ENCODE measurements at regions not wholly inside any gene's neighbourhood (a gene's known extent, or its start where the extent isn't known, plus 50 kb on each side); places are given as distances from the start of the nearest gene placed in this dataset.
A peak's percentile ranks its signal among the peaks of the same experiment; 100 is the strongest.

- CTCF ChIA-PET = no interaction called here
- no peak overlapping the region for H3K4me3 ChIP-seq (ENCODE audit: low read depth, low read length)
- DNase-seq (ENCODE audit: low read depth, low spot score) = no peak
- no peak for TF ChIP-seq CTCF (IDR thresholded peaks at IDR 0.05; ENCODE audit: insufficient read depth, low read length, missing control alignments)
- POLR2A ChIA-PET = no interaction called here
Observed at GRCh38 chr6:97677626-97678025, 394.6 kb upstream of the MMS22L start.

DNA sequence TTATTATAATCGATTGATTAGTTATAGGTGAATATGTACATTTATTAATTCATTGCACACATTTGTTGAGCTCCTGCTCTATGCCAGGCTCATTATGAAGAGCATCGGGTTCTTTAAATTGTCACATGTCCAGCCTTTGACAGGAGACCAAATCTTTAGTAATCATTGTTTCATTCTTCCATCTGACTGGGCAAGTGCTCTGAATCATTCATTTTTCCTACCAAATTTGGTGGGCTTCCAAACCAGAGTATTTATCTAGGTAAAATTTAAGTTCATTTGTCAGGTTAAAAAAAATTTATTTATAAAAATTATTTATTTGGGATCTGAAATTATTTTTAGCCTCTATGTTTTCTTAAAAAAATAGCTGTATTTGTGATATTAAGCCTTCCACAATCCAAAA, 404.9 kb upstream of the MMS22L start:
- no peak overlapping the region for H3K4me3 ChIP-seq (ENCODE audit: low read depth, low read length)
- DNase-seq (ENCODE audit: low read depth, low spot score) = no peak
- no peak for TF ChIP-seq CTCF (IDR thresholded peaks at IDR 0.05; ENCODE audit: insufficient read depth, low read length, missing control alignments)
- ChIA-PET POLR2A (no interaction called here), CTCF (no interaction called here)

DNA sequence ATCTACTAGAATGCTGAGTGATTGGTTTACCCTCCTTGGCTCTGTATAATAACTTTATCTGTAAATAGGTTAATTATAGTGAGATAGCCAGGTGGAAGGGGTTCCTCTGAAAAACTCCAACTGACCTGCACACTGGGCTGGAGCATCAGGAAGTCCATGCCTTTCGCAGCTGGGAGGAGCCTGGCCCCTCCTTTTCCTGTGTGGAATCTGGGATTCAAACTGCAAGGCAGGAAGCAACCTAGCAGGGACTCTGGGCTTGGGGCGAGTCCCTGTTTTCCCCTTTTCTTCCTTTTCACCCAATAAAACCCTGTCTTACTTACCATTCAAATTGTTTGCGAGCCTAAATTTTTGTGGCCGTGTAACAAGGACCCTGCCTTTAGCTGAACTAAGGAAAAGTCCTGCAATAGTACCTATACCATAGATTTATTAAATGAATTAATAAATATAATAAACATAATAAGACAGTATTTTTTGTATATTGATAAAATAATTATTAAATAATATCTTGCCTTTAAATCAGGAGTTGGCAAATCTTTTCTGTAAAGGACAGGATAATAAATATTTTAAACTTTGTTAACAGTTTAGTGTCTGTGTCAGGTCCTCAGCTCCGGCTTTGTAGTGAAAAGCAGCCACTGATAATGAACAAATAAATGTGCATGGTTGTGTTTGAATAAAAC, 406.2 kb upstream of the MMS22L start:
- DNase-seq (ENCODE audit: low read depth, low spot score) = no peak
- no peak for TF ChIP-seq CTCF (IDR thresholded peaks at IDR 0.05; ENCODE audit: insufficient read depth, low read length, missing control alignments)
- ChIA-PET CTCF (no interaction called here), POLR2A (no interaction called here)
- no peak overlapping the region for H3K4me3 ChIP-seq (ENCODE audit: low read depth, low read length)

GRCh38 chr6:97697456-97697855, 414.4 kb upstream of the MMS22L start:
- H3K4me3 ChIP-seq (ENCODE audit: low read depth, low read length) = no peak overlapping the region
- POLR2A ChIA-PET = interaction anchor here (0.7 kb wide), 1 partner anchor 1162 kb away, joined by 4 read pairs; no protein-coding TSS in a partner anchor

DNA sequence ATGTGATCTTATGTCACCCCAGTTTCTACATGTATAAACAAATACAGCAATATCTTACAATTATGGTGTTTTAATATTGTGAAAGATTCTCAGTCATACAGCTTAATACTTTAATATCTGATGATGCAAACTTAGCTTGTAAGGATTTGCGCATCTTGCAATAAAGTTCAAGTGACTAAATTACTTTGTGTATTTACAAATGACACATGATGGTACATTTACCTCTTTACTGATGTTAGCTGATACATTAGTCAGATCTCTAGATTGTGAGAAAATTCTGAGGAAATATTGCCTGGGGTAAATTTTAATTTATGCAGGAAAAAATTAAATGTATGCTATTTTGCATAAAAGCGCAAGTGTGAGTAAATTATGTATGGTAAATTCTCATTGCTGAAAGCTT, 418.8 kb upstream of the MMS22L start:
- no peak for TF ChIP-seq CTCF (IDR thresholded peaks at IDR 0.05; ENCODE audit: insufficient read depth, low read length, missing control alignments)
- ChIA-PET CTCF (no interaction called here), POLR2A (no interaction called here)
- no peak for DNase-seq (ENCODE audit: low read depth, low spot score)
- H3K4me3 ChIP-seq (ENCODE audit: low read depth, low read length) = no peak overlapping the region

More at GRCh38 chr6:97697456-97697855, 414.4 kb upstream of the MMS22L start:
- CTCF ChIA-PET = no interaction called here
- no peak for TF ChIP-seq CTCF (IDR thresholded peaks at IDR 0.05; ENCODE audit: insufficient read depth, low read length, missing control alignments)
- DNase-seq (ENCODE audit: low read depth, low spot score) = peak; percentile 23

- DNase-seq (ENCODE audit: low read depth, low spot score) = no peak
- H3K4me3 ChIP-seq (ENCODE audit: low read depth, low read length) = no peak overlapping the region
- TF ChIP-seq CTCF (IDR thresholded peaks at IDR 0.05; ENCODE audit: insufficient read depth, low read length, missing control alignments) = no peak
- ChIA-PET CTCF (no interaction called here), POLR2A (no interaction called here)
Observed at GRCh38 chr6:97702248-97702647, 419.2 kb upstream of the MMS22L start.
